C4-2B (cell line): ENCODE measurements at regions not wholly inside any gene's neighbourhood (a gene's known extent, or its start where the extent isn't known, plus 50 kb on each side); places are given as distances from the start of the nearest gene placed in this dataset.
A peak's percentile ranks its signal among the peaks of the same experiment; 100 is the strongest.

Experiments
- H3K27ac ChIP-seq: fragments of 450-650 bp; 2 replicates; pipeline ENCODE4 v1.5.1; 2017
- ZFX ChIP-seq: fragments of 450-650 bp; IDR thresholded peaks from 2 replicates; pipeline ENCODE4 v1.6.1; 2017
- TF ChIP-seq, protein P1 (sequence below): fragments of 450-650 bp; conservative IDR thresholded peaks from 2 replicates; pipeline ENCODE4 v1.5.1; 2017; ENCODE audit warnings: mild to moderate bottlenecking

DNA sequence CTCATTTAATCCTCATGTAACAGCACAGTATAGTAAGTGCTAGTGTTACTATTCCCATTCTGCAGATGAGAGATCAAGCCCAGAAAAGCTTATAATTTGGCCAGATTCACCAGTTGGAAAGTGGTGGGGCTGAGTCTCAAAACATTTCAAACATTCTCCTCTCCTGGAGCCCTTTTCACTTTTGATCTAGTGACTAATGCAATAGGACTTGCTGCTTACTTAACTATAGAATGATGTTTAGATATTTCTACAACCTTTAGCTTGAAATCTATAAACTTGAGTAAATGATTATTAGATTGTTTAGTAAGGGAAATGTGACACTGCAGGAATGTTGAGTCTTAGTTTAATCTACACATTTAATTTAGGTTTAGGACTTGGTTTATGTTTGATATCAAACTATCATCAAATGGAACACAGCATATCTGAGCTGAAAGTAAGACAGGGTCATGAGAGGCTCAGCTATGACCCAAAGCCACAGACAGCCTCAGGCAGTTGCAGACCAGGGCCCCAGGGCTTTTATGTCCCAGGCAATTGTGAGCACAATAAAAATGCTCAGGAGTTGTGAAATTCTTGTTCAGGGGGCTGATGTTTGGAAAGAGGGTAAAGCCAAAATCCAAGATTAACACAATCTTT is 199.5 kb upstream of the HS3ST1 start:
- no peak for TF ChIP-seq ZFX
- TF ChIP-seq, protein P1, sequence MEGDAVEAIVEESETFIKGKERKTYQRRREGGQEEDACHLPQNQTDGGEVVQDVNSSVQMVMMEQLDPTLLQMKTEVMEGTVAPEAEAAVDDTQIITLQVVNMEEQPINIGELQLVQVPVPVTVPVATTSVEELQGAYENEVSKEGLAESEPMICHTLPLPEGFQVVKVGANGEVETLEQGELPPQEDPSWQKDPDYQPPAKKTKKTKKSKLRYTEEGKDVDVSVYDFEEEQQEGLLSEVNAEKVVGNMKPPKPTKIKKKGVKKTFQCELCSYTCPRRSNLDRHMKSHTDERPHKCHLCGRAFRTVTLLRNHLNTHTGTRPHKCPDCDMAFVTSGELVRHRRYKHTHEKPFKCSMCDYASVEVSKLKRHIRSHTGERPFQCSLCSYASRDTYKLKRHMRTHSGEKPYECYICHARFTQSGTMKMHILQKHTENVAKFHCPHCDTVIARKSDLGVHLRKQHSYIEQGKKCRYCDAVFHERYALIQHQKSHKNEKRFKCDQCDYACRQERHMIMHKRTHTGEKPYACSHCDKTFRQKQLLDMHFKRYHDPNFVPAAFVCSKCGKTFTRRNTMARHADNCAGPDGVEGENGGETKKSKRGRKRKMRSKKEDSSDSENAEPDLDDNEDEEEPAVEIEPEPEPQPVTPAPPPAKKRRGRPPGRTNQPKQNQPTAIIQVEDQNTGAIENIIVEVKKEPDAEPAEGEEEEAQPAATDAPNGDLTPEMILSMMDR: no peak
- H3K27ac ChIP-seq: no peak overlapping the region

DNA sequence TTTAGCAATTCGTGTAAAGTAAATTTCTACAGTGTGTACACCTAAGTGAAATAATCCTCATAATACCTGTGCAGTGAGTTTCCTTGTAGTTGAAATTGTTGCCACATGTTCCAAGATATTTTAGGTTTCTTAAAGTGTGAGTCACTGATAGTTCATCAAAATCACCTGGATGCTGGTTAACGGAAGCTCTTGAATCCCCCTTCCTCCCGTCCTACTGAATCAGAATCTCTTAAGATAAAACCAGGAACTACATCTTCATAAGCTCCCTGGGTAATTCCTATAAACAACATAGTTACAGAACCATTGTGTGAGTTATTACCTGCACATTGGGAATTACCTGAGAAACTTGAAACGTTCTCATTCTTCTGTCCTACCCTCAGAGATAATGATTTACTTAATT is 197.4 kb upstream of the HS3ST1 start:
- TF ChIP-seq, protein P1: no peak
- H3K27ac ChIP-seq: no peak overlapping the region

DNA sequence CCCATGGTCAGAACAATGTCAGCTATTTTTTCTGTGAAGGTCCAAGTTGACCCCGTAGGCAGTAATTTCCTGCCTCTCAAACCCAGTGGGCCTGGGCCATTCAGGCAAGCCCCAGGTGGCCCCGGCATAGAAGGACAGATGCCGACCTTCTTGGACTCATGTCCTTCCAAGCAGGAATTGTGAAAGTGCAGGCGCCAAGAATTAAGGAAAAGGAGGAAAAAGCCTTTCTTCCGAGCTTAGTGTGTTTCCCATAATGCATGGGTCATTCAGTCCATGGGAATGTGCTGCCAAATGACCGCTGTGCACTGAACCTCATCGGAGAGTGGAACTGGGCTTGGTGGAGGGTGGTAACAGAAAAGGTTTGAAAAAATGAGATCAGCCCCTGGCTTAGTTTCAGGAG is 196.5 kb upstream of the HS3ST1 start:
- TF ChIP-seq, protein P1: no peak
- no peak for TF ChIP-seq ZFX
- H3K27ac ChIP-seq: no peak overlapping the region

DNA sequence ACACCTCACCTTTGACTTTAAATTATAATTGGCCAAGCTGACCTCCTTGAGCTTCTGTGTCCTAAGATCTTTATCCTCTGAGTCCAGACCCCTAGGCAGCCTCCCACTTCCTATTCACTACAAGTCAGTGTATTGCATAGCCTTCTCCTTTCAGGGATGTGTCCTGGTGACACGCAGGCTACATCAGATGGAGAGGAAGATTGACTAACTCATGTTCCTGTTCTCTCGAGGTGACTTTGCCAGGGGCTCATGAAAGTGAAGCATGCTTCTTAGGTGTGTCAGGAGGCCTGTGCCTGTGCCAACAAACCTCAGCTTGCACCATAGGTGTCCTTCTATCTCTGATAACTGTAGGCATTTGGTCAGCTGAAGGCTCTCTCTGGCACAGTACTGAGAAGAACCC is 195.7 kb upstream of the HS3ST1 start:
- H3K27ac ChIP-seq: no peak overlapping the region; the same call in 1 of the 2 replicates

DNA sequence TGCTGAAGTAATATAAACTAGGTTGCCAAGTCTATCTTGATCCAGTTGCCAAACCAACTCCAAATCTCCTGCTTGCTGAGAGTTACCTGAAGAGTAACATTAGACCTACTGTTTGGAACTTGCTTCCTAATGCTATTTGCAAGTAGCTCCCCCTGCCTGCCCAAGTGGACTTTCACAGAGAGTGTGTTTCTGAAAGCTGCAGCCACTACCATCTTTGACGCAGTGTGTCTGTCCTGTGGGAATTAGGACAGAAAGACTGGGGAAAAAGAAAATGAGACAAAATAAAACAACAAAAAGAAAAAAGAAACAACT is 195.0 kb upstream of the HS3ST1 start:
- TF ChIP-seq, protein P1: peak; percentile 84
- TF ChIP-seq ZFX: no peak
- no peak overlapping the region for H3K27ac ChIP-seq

More for the DNA sequence above, 195.7 kb upstream of the HS3ST1 start:
- TF ChIP-seq, protein P1: no peak
- no peak for TF ChIP-seq ZFX

DNA sequence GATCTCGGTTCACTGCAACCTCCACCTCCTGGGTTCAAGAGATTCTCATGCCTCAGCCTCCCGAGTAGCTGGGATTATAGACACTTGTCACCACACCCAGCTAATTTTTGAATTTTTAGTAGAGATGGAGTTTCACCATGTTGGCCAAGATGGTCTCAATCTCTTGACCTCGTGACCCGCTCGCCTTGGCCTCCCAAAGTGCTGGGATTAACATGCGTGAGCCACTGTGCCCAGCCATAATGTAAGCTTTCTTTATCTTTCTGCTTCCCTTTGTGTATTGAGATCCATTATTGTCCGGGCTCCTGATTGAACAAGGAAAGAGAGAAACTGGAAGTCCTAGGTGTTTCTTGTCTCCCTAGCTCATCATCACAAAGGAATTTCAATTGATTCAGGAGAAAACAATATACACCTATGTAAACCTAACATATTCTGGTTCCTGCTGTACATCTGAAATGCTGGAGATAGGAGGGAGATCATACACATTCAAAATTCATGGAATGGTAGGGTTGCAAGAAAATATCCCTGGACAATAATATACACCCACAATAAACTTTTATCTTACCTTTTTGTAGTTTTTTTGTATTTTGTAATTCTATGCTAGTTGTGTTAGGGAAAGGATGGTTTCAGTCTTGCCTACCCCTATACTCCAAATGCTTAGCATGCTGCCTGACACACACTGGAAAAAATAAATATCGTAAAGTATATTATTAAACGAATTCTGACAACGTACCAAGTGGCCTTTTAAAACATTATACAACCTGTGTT is 194.4 kb upstream of the HS3ST1 start:
- peak overlapping the region; percentile 63; the same call in 1 of the 2 replicates for H3K27ac ChIP-seq
- TF ChIP-seq, protein P1: no peak
- no peak for TF ChIP-seq ZFX

DNA sequence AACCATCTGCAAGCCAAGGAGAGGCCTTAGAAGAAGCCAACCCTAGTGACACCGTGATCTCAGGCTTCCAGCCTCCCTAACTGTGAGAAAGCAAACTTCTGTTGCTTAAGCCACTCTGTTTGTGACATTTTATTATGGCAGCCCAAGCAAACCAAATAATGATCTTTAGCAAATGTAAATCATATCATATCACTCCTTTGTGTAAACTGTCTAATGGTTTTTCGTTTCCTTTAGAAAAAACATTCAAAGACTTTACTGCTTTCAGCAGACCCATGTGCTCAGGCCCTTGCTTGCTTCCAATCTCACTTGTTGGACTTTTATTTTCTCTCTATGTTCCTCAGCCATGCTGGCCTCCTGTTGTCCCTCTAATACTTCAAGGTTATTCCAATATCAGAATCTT is 192.2 kb upstream of the HS3ST1 start:
- TF ChIP-seq, protein P1: no peak
- TF ChIP-seq ZFX: no peak
- H3K27ac ChIP-seq: no peak overlapping the region
